Stimulated activated CD4-positive, alpha-beta T cell treated with anti-CD3 and anti-CD28 coated beads, Interleukin-4, amount 100 ng/mL, for 1 hour (primary cell): ENCODE measurements at regions not wholly inside any gene's neighbourhood (a gene's known extent, or its start where the extent isn't known, plus 50 kb on each side); places are given as distances from the start of the nearest gene placed in this dataset.
"Not testable (repeated sequence)": the region's sequence is repeated elsewhere in the genome, so short reads cannot be mapped to it uniquely, and the experiment has no call there.

Source experiments
- DNase-seq: peaks from one replicate; pipeline ENCODE4 v3.0.0-alpha.2; 2020

DNA sequence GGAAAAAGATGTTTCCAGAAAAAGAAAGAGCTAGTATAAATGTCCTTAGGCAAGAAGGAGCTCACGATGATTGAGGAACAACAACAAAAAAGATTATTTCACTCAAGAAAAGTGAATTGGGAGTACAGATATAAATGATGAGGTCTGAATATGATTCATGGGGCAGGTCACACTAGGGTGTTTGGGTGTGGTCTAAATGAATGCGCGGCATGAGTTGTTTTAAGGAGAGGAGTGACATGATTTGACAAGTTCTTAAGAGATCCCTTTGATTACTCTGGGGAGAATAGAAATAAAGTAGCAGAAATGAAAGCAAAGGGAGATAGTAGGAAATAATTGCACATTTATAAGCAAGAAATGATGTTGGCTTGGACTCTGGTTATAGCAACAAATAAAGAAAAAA is 59.3 kb downstream of the NUTM2D start:
- DNase-seq: not testable (repeated sequence)

GRCh38 chr10:87422641-87423040 is 65.1 kb downstream of the NUTM2D start:
- not testable (repeated sequence) for DNase-seq

GRCh38 chr10:87424697-87425373 is 67.3 kb downstream of the NUTM2D start:
- DNase-seq: not testable (repeated sequence)

- DNase-seq: not testable (repeated sequence)
Observed at GRCh38 chr10:87433836-87434235, 70.9 kb upstream of the MINPP1 start.

DNA sequence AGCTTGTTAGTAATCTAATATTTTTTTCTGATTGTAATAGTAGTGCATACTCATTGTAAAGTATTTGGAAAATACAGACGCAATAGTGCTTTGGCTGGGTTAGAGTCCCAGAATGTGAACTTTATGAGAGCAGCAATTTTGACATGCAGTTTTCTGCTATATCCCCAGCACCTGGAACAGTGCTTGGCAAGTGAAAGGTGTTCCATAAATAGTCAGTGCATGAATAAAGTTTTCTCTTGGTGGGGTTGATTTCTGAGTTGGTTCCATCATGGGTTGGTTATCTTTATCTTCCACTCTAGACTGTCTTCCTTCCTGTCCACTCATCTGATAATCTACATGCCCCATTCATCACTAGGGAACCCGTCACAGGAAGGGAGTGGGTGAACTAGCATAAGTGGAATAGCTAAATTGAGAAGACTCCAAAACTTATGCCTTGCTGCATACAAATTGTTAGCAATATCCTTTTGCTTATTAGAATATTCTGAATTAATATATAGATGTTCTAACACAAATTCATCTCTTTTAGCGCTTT is 69.3 kb upstream of the MINPP1 start:
- not testable (repeated sequence) for DNase-seq

DNA sequence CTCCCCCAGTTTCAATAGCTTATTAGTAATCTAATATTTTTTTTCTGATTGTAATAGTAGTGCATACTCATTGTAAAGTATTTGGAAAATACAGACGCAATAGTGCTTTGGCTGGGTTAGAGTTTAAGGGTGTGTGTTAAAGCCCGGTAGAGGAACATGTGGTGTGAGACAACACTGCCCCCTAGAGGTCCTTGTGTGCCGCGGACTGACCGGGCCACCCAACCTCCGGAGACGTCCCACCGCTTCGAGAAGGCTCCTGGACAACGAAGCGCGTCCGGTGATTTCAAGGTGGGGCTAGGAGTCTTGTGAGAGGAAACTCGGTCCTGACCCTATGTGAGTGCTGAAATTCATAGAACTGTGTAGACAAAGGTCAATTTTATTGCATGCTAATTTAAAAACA is 68.6 kb upstream of the MINPP1 start:
- peak; percentile 1 for DNase-seq

GRCh38 chr10:87437450-87437849 is 67.2 kb upstream of the MINPP1 start:
- DNase-seq: not testable (repeated sequence)
